KBM-7 (cell line): ENCODE measurements at regions not wholly inside any gene's neighbourhood (a gene's known extent, or its start where the extent isn't known, plus 50 kb on each side); places are given as distances from the start of the nearest gene placed in this dataset.

Source experiments
- DNase-seq: peaks from one replicate; pipeline ENCODE4 v3.0.0-alpha.2; 2015
- in situ Hi-C: fragments of 300-500 bp; cut with MboI; formaldehyde crosslinking; loops from 2 replicates; pipeline ENCODE4 v1.14.3; 2020; ENCODE audit warnings: low sequenced_read_pairs, low pct_unique_long_range_greater_than_20kb, mixed read lengths

DNA sequence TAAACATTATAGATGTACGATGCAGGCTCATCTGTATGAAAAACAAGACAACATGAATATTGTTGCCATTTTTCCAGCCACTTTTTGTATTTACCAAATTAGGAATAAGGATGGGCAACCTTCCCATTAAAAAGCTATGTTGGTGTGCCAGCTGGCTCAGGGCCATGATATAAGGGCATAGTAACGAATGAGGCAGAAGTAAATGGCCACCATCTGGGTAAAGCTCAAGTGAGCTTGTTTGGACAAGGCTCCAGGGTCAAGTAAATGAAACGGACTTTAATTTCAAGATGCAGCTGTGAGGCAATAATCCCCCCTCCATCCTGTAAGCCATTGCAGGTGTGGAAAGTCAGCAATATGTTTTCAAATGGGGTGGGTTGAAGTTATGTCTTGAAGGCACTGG is 930.9 kb upstream of the CDH8 start:
- in situ Hi-C loops = no loop called here

DNA sequence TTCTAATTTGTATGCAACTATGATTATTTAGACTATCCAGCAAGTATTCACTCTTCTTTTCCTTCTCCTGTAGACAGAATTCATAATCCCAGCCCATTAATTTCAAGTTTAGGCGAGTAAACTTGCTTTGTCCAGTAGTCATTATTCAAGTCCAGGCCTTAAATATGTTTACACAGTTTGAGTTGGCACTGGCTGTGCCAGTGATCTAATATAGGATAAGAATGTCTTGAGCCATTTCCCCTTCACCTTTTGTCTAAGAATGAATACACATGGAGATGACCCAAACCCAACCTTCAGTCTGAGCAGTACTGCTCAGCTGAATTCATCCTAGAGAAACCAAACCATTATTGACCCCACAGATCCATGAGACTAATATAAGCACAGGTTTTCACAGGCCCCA is 930.4 kb upstream of the CDH8 start:
- in situ Hi-C loops = no loop called here
- DNase-seq = no peak

More for the DNA sequence above, 930.9 kb upstream of the CDH8 start:
- DNase-seq = no peak

DNA sequence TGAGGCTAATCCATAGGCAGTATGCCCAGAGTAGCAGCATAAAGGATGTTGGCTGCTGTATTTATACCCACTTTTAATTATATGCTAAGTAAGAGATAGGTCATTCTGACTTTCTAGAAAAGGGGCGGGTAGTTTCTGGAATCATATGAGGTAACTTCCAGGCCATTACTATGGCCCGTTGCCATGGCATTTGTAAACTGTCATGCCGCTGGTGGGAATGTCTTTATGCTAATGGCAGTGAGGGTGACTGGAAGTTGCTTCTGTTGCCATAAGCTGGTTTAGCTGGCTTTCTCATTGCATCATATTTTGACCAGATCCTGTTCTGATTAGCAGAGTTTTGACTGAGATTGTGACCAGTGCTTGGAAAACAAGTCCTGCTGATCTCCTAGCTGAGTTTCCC is 929.6 kb upstream of the CDH8 start:
- in situ Hi-C loops = no loop called here
- DNase-seq = no peak

DNA sequence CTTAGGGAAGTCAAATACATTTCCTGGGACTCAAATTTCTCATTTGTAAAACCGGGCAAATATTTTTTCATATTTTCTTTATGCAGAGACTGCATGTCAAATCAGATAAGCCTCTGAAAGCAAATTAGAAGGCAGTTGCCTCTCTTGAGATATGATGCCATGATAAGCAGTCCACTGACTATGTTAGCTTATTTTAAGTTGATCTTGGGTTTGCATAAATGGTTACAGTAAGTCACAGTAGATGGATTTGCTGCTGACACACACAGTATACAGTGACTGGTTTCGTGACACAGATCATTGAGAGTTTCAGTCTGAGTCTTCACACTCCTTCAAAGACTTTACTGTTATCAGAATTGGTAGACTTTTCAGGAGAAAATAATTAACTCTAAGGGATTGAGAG is 927.6 kb upstream of the CDH8 start:
- in situ Hi-C loops = no loop called here
- no peak for DNase-seq

DNA sequence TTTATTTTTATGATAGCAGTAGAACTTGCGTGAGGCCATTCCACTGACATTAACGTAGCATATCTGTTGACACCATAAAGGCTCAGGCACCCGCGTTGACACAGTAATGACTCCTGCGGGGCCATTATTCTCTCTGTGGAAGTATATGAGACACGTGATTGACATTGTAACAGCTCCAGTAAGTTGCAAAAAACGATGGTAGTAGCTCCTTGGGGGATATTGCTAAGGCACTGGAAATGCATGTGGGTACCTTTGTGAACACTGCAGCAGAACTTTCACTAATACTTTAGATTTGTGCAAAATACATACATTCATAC is 918.8 kb upstream of the CDH8 start:
- in situ Hi-C loops = no loop called here
- DNase-seq = no peak

DNA sequence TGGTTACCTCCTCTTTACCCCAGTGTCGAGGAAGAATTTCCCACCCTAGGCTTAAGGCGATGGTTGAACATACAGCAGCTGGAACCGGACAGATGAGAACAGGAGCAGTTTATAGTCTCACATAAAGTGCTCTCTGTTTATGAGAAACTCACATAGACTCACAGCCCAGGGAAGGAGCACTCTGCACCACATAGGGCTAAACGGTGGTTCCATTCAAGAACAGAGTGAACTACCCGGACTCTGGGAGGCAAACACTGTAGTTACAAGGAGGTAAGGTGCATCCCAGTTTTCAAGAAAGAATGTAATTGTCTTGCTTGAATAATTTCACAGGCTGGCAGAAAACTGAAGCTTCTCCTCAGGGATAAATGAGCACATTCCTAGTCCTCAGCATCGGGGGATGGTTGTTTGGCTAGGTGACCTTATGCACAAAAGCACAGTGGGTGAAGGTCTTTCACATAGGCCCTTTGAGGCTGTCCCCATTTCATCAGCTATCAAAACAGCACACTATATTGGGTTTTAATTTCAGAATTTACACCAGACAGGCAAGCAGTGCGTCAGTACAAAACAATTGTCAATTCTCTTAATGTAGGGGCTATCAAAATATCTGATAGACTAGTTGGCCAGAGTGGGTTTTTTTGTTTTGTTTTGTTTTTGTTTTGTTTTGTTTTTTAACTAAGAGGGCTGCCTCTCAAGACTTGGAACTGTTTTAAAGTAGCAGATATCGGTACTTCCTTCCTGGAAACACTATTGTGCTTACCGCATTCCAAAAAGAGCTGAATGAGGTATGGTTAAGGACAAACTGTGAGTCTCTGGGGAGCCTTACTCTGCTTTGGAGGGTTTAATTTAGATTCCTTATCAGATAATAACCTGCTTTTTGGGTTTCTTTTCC is 918.1 kb upstream of the CDH8 start:
- in situ Hi-C loops = no loop called here
- DNase-seq = no peak

DNA sequence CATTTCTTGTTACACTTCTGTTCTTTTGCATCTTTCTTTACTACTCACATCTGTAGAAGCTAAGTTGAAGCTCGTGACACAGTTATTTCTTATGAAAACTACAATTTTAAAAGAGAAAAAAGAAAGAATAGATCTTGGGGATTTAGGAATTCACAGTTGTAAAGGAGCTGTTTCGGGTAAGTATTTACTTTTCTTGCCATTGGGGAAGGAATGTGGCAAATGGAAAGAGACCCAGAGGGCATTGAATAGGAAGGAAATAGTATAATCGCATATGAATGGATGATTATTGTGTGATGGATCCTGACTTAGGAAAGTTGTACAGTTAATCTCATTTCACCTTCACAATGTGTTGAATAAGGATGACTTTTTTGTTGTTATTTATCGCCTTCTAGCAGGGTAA is 914.1 kb upstream of the CDH8 start:
- no peak for DNase-seq
- in situ Hi-C loops = no loop called here

DNA sequence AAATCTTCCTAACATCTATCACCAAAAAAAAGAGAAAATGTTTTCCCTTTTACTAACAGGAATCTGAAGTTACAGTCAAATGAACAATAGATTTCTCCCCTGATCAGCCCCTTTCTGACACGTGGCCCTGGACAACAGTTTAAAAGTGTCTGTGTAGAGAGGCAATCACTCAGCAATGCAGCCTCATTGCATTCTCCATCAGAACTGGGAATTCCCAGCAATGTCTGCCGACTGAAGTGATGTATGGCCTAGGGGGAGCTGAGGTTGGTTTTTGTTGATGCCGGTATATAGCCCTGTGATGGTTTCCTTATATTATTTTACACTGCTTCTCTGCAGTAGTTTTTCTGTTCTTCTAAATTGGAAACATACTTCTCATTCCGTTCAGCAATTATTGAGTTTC is 904.3 kb upstream of the CDH8 start:
- no peak for DNase-seq
- in situ Hi-C loops = no loop called here

DNA sequence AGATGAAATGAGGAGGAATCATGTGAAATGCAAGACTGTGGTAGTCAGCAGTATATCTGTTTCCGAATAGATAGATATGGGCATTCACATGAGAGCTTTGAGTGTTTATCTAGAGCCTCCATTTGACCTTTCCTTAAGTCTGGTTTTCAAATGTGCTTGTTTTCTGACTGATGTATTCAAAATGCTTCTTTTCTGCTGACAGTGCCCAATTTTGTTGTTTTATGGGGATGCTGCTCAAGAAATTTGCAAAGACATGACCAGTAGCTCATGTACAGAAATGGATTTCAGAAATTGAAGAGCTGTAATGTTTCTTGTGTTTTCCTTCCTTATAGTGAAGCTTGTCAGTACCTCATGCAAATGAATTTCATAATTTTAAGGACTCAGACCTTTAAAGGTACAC is 903.4 kb upstream of the CDH8 start:
- in situ Hi-C loops = no loop called here
- no peak for DNase-seq

DNA sequence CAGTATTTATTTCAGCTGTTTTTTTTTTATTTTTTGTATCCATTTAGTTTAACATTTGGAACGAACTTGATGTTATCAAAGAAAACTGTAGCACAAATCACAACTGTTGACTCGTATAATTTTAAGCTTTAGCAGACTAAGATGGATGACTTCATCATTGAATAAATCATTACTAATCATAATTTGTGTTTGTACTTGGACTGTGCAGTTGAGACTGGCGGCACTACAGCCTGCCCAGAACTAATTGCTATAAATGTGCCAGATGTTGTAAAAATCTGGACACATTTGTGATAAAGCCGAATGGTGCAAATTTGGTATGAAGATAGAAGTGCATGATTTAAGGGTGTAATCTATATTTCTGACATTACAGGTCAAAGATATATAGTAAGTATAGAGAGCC is 897.7 kb upstream of the CDH8 start:
- no peak for DNase-seq
- in situ Hi-C loops = no loop called here

DNA sequence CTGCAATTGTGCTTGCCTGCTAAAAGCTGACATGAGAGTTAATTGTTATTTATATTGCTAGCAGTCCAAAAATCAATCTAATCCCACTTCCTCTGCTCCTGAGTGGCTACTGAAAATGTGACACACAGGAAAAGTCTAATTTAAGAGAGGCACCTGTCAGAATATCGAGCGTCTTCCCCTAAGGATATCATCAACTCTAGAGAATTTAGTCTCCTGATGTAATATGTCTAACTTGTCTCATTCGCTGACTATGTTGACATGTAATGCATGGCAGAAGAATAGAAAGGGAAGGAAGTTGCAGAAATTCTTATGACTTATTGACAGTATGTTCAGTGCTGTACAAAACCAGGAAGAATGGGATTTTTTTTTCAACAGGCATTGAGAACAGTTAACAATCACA is 893.4 kb upstream of the CDH8 start:
- in situ Hi-C loops = no loop called here
- DNase-seq = no peak

DNA sequence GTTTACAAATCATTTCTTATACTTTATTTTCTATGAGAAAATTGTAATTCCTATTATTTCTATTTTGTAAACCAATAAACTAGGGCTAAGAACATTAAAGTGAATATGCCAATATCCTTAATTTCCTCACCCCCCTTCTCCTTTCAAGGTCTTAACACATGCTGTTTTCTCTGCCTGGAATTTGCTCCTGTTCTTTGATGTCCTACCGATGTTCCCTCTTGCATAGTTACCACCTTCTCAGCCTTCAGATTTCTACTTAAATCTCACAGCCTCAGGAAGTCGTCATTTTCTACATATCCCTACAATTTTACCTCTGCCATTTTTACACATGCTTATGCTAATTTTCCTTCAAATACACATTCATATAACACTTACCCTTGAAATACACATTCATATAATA is 890.9 kb upstream of the CDH8 start:
- in situ Hi-C loops = no loop called here
- no peak for DNase-seq

DNA sequence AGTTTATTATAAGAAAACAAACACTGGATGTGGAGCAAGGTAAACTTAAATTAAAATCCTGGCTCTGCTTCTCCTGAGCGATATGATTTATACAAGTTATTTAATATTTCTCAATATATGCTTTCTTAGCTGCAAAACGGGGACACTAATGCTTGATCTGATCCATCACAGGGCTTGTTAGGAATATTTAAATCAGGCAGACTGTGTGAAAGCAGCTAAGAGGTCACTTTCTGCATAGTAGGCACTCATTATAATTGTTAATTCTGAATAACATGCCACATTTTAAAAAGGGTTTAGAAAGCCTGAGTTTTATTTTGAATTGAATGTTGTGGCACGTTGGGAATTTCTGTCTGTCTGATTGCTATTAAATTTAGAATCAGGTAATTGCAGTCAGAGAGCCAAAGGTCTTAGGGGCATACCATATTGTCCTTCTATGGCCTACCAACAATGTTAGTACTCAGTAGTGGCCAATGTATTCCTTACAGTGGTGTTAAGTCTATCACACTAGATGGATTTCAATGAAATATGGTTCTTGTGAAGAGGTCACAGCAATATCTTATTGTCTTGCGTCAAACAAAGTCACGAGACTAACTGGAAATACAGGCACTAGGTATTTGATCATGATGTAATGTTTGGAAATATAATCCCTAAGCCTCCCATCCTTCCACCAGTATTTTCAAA is 890.0 kb upstream of the CDH8 start:
- in situ Hi-C loops = no loop called here
- DNase-seq = no peak

DNA sequence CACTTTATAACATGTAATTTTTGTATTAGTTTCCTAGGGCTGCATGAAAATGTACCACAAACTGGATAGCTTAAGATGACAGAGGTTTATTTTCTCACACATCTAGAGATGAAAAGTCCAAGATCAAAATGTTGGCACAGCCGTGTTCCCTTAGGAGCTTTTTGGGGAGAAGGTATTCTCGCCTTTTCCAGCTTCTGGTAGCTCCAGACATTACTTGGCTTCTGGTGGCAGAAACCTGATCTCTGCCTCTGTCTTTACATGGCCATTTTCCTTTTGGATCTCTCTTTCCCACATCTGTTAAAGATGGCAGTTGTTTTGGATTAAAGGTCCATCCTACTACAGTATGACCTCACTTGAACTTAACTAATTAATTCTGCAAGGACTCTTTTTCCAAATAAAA is 885.7 kb upstream of the CDH8 start:
- in situ Hi-C loops = no loop called here

DNA sequence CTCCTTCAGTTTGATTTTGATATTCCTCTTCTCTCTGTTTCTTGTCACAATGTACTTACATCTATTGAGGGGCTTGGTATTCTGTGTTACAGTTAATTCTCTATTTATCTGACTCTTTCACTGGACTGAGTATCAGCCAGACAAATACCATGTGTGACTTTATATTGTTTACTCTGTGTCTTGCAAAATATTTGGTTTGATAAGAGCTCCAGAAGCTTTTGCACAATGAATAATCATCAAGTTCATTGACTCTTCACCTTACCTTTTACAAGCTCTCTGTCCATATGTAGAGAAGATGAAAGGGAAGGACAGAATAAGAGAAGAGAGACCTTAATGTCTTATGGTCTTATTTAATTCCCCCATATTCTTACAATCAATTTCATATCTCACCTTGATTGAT is 877.7 kb upstream of the CDH8 start:
- in situ Hi-C loops = no loop called here
- DNase-seq = no peak

More for the DNA sequence above, 885.7 kb upstream of the CDH8 start:
- DNase-seq = no peak

DNA sequence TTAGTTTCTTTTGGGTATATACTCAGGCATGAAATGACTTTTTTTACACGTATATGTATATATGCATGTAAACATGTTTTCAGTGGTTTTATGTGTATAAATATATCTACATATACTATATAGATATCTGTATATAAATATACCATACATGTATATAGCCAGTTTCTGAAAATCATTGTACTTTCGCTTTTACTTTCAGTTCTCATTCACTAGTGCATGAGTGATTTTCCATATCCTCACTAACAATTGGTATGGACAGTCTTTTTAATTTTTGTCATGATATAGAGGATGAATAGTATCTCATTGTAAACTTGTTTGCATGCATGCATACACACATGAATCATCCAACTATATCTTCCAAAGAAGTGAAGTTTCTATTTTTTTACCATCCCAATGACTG is 877.1 kb upstream of the CDH8 start:
- in situ Hi-C loops = no loop called here

DNA sequence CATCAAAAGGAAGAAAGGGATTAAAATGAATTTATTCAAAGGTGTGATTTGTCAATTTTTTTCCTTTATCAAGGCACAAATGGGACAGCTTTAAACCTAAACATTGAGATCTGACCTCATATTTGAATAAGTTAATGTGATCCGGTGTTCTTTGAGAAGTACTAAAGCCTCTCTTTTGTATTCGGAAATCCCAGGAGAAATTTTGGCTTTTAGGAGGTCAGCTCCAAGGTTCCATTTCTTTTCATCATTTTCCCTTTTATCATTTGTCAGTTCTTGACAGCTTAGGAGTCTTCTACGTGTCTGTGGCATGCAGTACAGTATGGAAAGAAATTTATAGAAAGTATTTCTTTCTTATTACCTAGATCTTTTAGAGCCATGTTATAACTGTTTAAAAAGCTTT is 873.4 kb upstream of the CDH8 start:
- in situ Hi-C loops = no loop called here
- DNase-seq = no peak

More for the DNA sequence above, 877.1 kb upstream of the CDH8 start:
- no peak for DNase-seq

DNA sequence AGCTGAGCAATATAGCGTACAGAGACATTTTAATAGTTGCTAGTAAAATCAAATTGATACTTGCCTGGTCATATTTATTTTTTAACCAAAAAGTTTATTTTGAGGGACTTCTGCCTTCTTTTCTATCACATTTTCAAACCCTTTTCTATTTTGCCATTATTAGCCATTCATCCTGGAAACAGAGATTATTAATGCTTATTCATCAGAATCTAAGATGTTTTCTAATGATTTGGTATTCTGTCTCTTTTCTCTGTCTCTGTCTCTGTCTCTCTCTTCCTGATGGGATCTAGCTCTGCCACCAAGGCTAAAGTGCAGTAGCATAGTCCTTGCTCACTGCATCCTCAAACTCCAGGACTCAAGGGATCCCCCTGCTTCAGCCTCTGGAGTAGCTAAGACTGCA is 871.3 kb upstream of the CDH8 start:
- no peak for DNase-seq
- in situ Hi-C loops = no loop called here

DNA sequence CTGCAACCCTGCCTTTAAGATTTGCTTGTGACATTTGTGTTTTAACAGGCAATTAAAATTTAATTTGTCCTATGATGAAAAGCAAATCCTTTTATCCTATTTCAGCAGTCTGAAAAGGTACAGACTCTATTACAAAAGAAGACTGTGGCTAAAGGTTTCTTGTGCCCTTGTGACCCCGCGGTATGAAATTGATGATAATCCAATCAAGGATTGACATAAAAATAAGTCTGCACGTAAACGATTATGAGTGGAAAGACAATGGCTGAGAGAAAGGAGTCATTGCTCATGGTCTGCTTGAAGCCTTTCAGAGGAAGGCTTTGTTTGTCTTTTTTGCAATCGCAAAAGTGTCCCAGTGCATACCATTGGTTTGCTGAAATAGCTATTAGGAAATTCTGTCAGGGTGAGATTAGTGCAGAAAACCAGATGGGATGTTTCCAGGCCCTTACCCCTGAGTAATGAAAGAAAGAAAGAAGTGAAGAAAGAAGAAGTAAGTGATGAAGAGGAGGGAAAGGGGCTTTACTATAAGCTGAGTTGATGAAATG is 867.8 kb upstream of the CDH8 start:
- in situ Hi-C loops = no loop called here
- DNase-seq = no peak

DNA sequence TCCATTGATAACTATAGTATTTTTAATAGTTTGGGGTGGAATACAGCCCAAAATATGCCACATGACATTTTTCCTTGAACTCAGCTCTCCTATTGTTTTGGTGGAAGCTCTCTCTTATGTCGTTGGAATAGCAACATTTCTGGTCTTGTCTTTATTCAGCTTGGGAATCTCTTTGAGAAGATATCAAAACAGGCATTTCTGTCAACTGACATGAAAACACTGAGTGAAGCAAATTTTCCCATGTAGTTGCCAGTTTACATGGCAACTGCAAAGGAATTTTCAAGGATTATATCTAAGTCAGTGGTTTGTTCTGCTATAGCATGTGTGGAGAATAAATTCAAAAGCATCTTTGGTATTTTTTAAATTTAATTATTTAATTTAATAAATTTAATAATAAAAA is 863.5 kb upstream of the CDH8 start:
- no peak for DNase-seq
- in situ Hi-C loops = no loop called here

DNA sequence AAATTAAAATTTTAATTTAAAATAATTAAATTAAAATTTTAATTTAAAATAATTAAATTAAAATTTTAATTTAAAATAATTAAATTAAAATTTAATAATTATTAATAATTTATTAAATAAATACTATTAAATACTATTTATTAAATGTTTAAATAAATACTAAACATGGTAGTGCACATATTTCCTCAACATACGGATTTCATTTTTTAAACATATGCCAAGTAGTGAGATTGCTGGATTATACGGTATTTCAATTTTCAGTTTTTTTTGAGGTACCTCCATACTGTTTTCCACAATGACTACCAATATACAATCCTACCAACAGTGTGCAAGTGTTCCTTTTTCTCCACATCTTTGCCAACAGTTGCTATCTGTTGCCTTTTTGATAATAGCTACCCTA is 852.9 kb upstream of the CDH8 start:
- no peak for DNase-seq
- in situ Hi-C loops = no loop called here
